ENCODE measurements at regions not wholly inside any gene's neighbourhood (a gene's known extent, or its start where the extent isn't known, plus 50 kb on each side); places are given as distances from the start of the nearest gene placed in this dataset.

- TF ChIP-seq CTCF (IDR thresholded peaks at IDR 0.05 in 4 of 5, conservative IDR thresholded peaks at IDR 0.05 in 1 of 5) (no peak), POLR2A (IDR thresholded peaks at IDR 0.05) (no peak)
Observed at GRCh38 chr4:31148990-31149389, 428.8 kb downstream of the PCDH7 start.
